Upper lobe of left lung (tissue), 6 donors: ENCODE measurements at regions not wholly inside any gene's neighbourhood (a gene's known extent, or its start where the extent isn't known, plus 50 kb on each side); places are given as distances from the start of the nearest gene placed in this dataset.
A peak's percentile ranks its signal among the peaks of the same experiment; 100 is the strongest.

Experiments used
- ATAC-seq, 2 donors: fragments of 200-7000 bp; cut with Tn5 transposase; one replicate each; pipeline ENCODE4 v1.9.1; 2022; ENCODE audit warnings: mild to moderate bottlenecking in 2 of 2, moderate library complexity in 2 of 2; ENCODE audit not compliant: low FRiP score in 2 of 2
- DNase-seq, 2 donors: peaks; one replicate each; pipeline ENCODE4 v3.0.0-alpha.2; 2019 to 2020
- H3K27ac ChIP-seq, 4 donors: fragments of 200-600 bp; sonication (generic); one replicate each; pipeline ENCODE4 v1.5.1; 2016 to 2019
- H3K27me3 ChIP-seq, 4 donors: fragments of 200-600 bp; sonication (generic); one replicate each; pipeline ENCODE4 v1.5.1; 2017 to 2019
- H3K36me3 ChIP-seq, 4 donors: fragments of 200-600 bp; sonication (generic); one replicate each; pipeline ENCODE4 v1.5.1; 2016 to 2019
- H3K4me1 ChIP-seq, 4 donors: fragments of 200-600 bp; sonication (generic); one replicate each; pipeline ENCODE4 v1.5.1; 2018 to 2019
- H3K4me3 ChIP-seq, 4 donors: fragments of 200-600 bp; sonication (generic); one replicate each; pipeline ENCODE4 v1.5.1; 2017 to 2019; ENCODE audit warnings: mild to moderate bottlenecking in 2 of 4, moderate library complexity in 1 of 4
- H3K9me3 ChIP-seq, 4 donors: fragments of 200-600 bp; sonication (generic); one replicate each; pipeline ENCODE4 v1.5.1; 2018 to 2019
- CTCF ChIP-seq, 6 experiments: fragments of 450-650 bp in 4 of 6; fragments of 200-600 bp in 2 of 6; sonication (generic) in 2 of 6; IDR thresholded peaks; one replicate each; pipeline ENCODE4 v1.5.1; 2016 to 2019; ENCODE audit warnings: antibody characterized with exemption in 6 of 6
- EP300 ChIP-seq, 4 donors: sonication (generic); formaldehyde crosslinking; IDR thresholded peaks; one replicate each; pipeline ENCODE4 v1.5.1; 2017; ENCODE audit warnings: antibody characterized with exemption in 4 of 4, control low read depth in 2 of 4
- POLR2A ChIP-seq, 4 donors: fragments of 450-650 bp; IDR thresholded peaks; one replicate each; pipeline ENCODE4 v1.5.1; 2016 to 2017; ENCODE audit warnings: antibody characterized with exemption in 4 of 4, mild to moderate bottlenecking in 2 of 4
- POLR2AphosphoS5 ChIP-seq, 2 donors: sonication (generic); formaldehyde crosslinking; IDR thresholded peaks; one replicate each; pipeline ENCODE4 v1.5.1; 2017; ENCODE audit warnings: antibody characterized with exemption in 2 of 2
- WGBS, 2 donors: methylation state at CpG; one replicate each; pipeline ENCODE4 v1.1.5; 2017 to 2018; 5-methylcytosine and 5-hydroxymethylcytosine counted together
- donor health status: DM: no; HTN: no; CAD: no; lungs with moderate emphysema.
- donor health status: DM: no; HTN: yes; CAD: no; lungs with severe emphysema.

DNA sequence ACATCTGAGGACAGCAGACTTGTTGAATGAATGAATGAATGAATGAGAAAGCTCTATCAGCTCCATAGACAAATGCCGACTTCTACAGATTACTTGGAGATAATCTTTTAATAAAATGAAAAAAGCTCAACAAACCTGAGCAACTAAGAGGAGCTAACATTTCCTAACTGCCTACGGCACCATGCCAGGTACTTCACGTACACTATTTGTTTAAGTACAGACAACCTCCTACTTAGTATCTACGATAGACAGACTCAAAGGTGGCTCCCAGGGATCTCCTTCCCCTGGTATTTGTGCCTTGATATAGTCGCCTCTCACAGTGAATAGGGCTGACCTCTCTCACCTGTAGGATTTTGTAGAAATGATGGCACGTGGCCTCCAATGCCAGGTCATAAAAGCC, 412.2 kb upstream of the FAT1 start:
- Histone ChIP-seq H3K4me3 (no peak overlapping the region), H3K9me3 (no peaks in the 10 kb centered on the region), H3K27me3 (no peaks in the 10 kb centered on the region), H3K36me3 (no peaks in the 10 kb centered on the region), H3K27ac (no peak overlapping the region), H3K4me1 (no peaks in the 10 kb centered on the region)
- DNase-seq = peak in 1 of 2 donors; percentile 57
- 71 to 77% methylated on average over 6 of the region's 6 CpGs for WGBS, 2 donors
- no peak for ATAC-seq
- no peak for TF ChIP-seq EP300 (IDR thresholded peaks at IDR 0.05)
- no peak for TF ChIP-seq POLR2A (IDR thresholded peaks at IDR 0.05)
- TF ChIP-seq CTCF (IDR thresholded peaks at IDR 0.05) = no peak
- TF ChIP-seq POLR2AphosphoS5 (IDR thresholded peaks at IDR 0.05) = no peak

- no peak for DNase-seq
- no peak for TF ChIP-seq POLR2A (IDR thresholded peaks at IDR 0.05)
- no peak for TF ChIP-seq CTCF (IDR thresholded peaks at IDR 0.05)
- TF ChIP-seq EP300 (IDR thresholded peaks at IDR 0.05) = no peak
- no peak for TF ChIP-seq POLR2AphosphoS5 (IDR thresholded peaks at IDR 0.05)
- Histone ChIP-seq H3K27me3 (no peaks in the 10 kb centered on the region), H3K9me3 (no peaks in the 10 kb centered on the region), H3K27ac (no peak overlapping the region), H3K4me1 (no peaks in the 10 kb centered on the region), H3K4me3 (no peak overlapping the region), H3K36me3 (no peaks in the 10 kb centered on the region)
- WGBS, 2 donors = 89 to 90% methylated on average over 4 of the region's 4 CpGs
- no peak for ATAC-seq
Observed at GRCh38 chr4:187139141-187139540, 415.5 kb upstream of the FAT1 start.

GRCh38 chr4:187141101-187141500, 417.4 kb upstream of the FAT1 start:
- Histone ChIP-seq H3K27ac (no peak overlapping the region), H3K36me3 (no peaks in the 10 kb centered on the region), H3K27me3 (no peaks in the 10 kb centered on the region), H3K9me3 (no peaks in the 10 kb centered on the region), H3K4me3 (no peak overlapping the region), H3K4me1 (no peaks in the 10 kb centered on the region)
- ATAC-seq = no peak
- TF ChIP-seq POLR2A (IDR thresholded peaks at IDR 0.05) = no peak
- TF ChIP-seq POLR2AphosphoS5 (IDR thresholded peaks at IDR 0.05) = no peak
- no peak for TF ChIP-seq CTCF (IDR thresholded peaks at IDR 0.05)
- no peak for TF ChIP-seq EP300 (IDR thresholded peaks at IDR 0.05)
- 75 to 86% methylated on average over 7 of the region's 7 CpGs for WGBS, 2 donors
- no peak for DNase-seq

- DNase-seq (no peak), ATAC-seq (no peak)
- Histone ChIP-seq H3K4me1 (no peaks in the 10 kb centered on the region), H3K27me3 (no peaks in the 10 kb centered on the region), H3K4me3 (no peak overlapping the region), H3K36me3 (no peaks in the 10 kb centered on the region), H3K27ac (no peak overlapping the region), H3K9me3 (no peaks in the 10 kb centered on the region)
- no peak for TF ChIP-seq POLR2AphosphoS5 (IDR thresholded peaks at IDR 0.05)
- TF ChIP-seq POLR2A (IDR thresholded peaks at IDR 0.05) = no peak
- TF ChIP-seq CTCF (IDR thresholded peaks at IDR 0.05) = no peak
- no peak for TF ChIP-seq EP300 (IDR thresholded peaks at IDR 0.05)
- 79 to 88% methylated on average over 8 of the region's 8 CpGs for WGBS, 2 donors
Observed at GRCh38 chr4:187149229-187149945, 425.7 kb upstream of the FAT1 start.

GRCh38 chr4:187157380-187157958, 433.8 kb upstream of the FAT1 start:
- Histone ChIP-seq H3K4me1 (no peaks in the 10 kb centered on the region), H3K9me3 (no peaks in the 10 kb centered on the region), H3K27ac (no peak overlapping the region), H3K4me3 (no peak overlapping the region), H3K27me3 (no peaks in the 10 kb centered on the region), H3K36me3 (no peaks in the 10 kb centered on the region)
- ATAC-seq = peak in 1 of 2 donors; percentile 14
- TF ChIP-seq POLR2AphosphoS5 (IDR thresholded peaks at IDR 0.05) (no peak), EP300 (IDR thresholded peaks at IDR 0.05) (no peak), POLR2A (IDR thresholded peaks at IDR 0.05) (no peak), CTCF (IDR thresholded peaks at IDR 0.05) (no peak)
- peak in 1 of 2 donors; percentile 63 for DNase-seq
- WGBS, 2 donors = 92 to 93% methylated on average over 21 of the region's 21 CpGs
